Neural cell (in vitro differentiated cells): ENCODE measurements at regions not wholly inside any gene's neighbourhood (a gene's known extent, or its start where the extent isn't known, plus 50 kb on each side); places are given as distances from the start of the nearest gene placed in this dataset.

ENCODE experiments used
- CTCF ChIP-seq: fragments of 450-650 bp; IDR thresholded peaks from 2 replicates; pipeline ENCODE4 v1.5.1; 2014; ENCODE audit warnings: antibody characterized with exemption, mild to moderate bottlenecking, moderate library complexity; ENCODE audit not compliant: poor library complexity, severe bottlenecking
- EP300 ChIP-seq: fragments of 450-650 bp; conservative IDR thresholded peaks from 2 replicates; pipeline ENCODE4 v1.6.1; 2014; ENCODE audit warnings: antibody characterized with exemption, mild to moderate bottlenecking, moderate library complexity; ENCODE audit not compliant: poor library complexity, severe bottlenecking

- TF ChIP-seq CTCF (no peak), EP300 (no peak)
Measured at GRCh38 chr6:15823838-15824414, 161.1 kb upstream of the DTNBP1 start.
